ENCODE measurements at regions not wholly inside any gene's neighbourhood (a gene's known extent, or its start where the extent isn't known, plus 50 kb on each side); places are given as distances from the start of the nearest gene placed in this dataset.
"Not testable (repeated sequence)": the region's sequence is repeated elsewhere in the genome, so short reads cannot be mapped to it uniquely, and the experiment has no call there.

DNA sequence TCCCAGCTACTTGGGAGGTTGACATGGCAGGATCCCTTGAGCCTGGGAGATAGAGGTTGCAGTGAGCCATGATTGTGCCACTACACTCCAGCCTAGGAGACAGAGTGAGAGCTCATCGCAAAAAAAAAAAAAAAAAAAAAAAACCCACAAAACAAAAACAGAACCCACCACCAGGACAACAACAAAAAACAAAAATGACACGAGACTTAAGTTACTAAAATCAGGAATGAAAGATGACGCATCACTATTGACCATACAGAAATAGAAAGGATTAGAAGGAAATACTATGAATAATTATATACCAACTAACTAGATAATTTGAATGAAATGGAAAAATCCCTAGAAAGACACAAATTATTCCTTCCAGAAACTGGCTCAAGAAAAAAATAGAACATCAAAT, 432.4 kb upstream of the PMFBP1 start:
- in situ Hi-C loops (cut with MboI; ENCODE audit: low sequenced_read_pairs), result no loop called here

DNA sequence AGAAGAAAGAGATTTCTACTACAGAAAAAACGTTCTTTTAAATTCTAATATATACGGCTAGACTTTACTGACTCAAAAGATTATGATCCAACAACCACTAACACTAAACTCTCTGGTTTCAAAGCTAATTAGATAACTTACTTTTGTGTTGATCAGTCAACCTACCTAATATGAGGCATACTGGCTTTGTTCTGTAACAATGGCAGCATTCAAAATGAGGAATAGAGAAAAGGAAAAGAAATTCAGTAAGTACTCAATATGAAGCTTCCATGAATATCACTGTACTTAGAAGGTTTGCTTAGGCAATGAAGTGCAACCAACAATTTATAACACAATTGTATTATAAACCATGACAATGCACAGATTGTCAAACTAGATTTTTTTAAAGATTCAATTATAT, 430.5 kb upstream of the PMFBP1 start:
- in situ Hi-C loops (cut with MboI; ENCODE audit: low sequenced_read_pairs), result no loop called here

DNA sequence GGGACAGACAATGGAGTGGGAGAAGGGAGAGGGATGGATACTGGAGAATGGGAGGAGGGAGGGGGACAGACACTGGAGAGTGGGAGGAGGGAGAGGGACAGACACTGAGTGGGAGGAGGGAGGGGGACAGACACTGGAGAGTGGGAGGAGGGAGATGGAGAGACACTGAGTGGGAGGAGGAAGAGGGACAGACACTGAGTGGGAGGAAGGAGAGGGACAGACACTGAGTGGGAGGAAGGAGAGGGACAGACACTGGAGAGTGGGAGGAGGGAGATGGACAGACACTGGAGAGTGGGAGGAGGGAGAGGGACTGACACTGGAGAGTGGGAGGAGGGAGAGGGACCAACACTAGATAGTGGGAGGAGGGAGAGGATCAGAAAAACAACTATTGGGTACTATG, 426.7 kb upstream of the PMFBP1 start:
- in situ Hi-C loops (cut with MboI; ENCODE audit: low sequenced_read_pairs), result no loop called here

DNA sequence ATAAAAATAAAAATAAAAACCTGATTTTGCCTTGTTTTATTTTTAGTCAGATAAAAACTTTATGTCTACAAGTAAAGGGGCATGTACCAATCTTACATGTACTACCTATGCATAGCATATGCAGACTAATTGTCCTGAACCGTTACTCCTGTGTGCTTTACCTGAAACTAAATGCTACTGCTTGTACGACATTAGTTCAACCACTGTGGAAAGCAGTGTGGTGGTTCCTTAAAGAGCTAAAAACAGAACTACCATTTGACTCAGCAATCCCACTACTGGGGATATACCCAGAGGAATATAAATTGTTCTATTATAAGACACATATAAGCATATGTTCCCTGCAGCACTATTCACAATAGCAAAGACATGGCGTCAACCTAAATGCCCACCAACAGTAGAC, 426.0 kb upstream of the PMFBP1 start:
- in situ Hi-C loops (cut with MboI; ENCODE audit: low sequenced_read_pairs), result no loop called here

DNA sequence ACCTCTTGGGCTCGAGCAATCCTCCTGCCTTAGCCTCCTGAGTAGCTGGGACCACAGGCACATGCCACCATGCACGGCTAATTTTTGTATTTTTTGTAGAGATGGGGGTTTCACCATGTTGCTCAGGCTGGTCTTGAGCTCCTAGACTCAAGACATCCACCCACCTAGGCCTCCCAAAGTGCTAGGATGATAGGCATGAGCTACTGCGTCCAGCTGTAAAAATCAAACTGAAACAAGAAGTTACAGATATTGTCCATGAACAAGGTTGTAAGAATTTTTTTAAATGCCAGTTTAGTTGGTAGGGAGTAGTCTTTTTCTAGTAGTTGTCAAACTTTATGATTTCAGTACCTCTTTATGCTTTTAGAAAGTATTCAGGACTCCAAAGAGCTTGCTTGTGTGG, 424.4 kb upstream of the PMFBP1 start:
- in situ Hi-C loops (cut with MboI; ENCODE audit: low sequenced_read_pairs), result no loop called here

DNA sequence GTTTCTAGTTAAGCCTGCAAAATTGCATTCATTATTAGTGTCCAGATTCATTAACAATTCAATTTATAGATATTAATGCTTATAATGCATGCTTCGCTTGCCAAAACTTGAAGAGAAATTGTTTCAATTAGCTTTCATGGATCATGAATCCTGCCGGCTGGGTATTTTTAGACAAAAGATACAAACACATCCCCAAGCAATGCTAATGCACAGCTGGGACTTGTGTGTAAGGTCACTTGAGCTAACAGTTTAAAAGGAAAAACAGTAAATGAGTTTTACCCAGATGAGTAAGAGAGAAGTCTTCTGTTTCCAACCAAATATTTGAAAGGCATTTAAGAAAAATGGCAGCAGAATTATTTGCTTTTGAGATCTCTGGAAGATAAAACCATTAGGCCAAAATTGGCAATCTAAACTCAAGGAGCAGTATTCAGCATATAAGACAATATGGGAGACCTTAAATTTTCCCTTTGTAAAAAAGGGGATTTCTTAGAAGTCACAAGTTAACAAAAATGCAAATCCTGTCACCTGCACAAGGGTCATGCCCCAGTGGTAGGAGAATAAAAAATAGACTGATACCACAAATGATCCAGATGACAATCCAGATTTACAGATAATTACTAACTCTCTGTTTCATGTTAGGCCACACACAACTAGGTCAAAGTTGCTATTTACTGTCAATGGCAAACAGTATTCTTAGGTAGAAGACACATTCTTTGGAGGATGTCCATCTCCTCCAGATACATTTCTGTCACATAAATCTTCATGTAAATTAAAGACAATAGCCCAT, 418.4 kb upstream of the PMFBP1 start:
- in situ Hi-C loops (cut with MboI; ENCODE audit: low sequenced_read_pairs), result no loop called here

DNA sequence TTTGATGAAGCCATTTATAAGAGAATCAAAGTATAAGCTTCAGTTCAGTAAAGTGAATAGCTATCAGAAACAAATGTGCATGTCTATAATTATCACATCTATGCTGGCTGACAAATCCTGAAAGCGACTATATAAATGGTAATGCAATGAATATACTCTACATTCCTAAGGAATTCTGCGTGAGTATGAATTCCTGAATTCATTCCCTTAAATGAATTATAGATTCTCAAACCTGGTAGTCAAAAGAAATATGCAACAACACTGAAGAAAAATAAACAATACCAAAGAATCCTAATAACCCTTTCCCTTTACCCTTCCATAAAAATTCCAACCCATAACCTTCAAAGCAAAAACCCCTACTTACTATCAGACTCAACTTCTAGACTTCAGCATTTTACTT, 416.6 kb upstream of the PMFBP1 start:
- in situ Hi-C loops (cut with MboI; ENCODE audit: low sequenced_read_pairs), result no loop called here

DNA sequence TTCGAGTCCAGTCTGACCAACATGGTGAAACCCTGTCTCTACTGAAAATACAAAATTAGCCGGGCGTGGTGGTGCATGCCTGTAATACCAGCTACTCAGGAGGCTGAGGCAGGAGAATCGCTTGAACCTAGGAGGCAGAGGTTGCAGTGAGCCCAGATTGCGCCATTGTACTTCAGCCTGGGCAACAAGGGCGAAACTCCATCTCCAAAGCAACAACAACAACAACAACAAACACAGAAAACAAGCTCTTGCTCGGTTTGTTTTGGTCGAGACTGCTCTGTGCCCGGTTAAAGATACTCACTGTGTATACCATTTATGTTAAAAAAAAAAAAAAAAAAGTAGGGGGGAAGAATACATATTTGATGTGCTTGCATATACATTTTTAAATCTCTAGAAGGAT, 406.1 kb upstream of the PMFBP1 start:
- in situ Hi-C loops (cut with MboI; ENCODE audit: low sequenced_read_pairs), result not testable (repeated sequence)

DNA sequence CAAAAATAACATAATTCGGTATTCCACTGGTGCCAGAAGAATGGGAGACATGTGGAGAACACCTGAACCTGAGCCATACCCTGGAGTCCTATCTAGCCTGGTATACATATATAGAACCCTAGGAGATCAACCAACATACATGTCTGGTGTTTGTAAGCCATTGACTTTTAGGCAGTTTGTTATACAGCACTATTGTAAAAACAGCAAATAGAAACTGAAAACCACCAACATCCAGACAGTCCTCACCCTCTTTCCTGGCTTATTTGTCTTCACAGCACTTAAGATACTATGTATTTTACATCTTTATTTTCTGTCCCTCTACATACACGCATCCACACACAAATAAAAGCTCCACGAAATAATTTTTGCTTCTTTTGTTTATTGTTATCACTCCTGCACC, 404.2 kb upstream of the PMFBP1 start:
- in situ Hi-C loops (cut with MboI; ENCODE audit: low sequenced_read_pairs), result no loop called here

DNA sequence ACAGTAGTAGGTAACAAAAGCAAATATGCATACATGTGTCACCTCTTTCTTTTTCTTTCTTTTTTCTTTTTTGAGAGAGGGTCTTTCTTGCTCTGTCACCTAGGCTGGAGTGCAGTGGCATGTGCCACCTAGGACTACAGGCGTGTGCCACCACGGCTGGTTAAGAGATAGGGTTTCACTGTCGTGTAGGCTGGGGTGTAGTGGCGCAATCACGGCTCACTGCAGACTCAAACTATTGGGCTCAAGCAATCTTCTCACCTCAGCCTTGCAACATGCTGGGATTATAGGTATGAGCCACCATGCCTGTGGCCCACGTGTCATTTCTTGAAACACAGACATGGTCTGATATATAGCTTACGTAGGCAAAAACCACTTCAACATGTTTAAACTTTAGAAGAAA, 397.7 kb upstream of the PMFBP1 start:
- in situ Hi-C loops (cut with MboI; ENCODE audit: low sequenced_read_pairs), result no loop called here

DNA sequence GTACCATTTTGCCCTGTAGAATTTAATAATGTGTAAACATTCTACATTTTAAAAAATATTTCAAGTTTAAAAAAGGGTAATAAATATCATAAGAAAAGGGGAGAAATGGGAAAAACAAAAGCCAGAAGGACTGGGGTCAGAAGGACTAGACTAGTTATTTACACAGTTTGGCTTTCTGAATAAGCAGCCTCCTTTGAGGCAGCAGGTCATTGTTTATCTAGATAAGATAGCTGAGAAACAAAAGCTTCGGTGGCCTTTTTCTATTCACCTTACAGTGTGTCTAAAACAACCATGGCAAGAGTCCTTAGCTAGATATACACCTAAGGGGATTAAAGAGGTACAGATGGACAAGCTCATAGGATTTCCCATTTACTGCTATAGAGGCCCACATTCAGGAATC, 396.5 kb upstream of the PMFBP1 start:
- in situ Hi-C loops (cut with MboI; ENCODE audit: low sequenced_read_pairs), result no loop called here

DNA sequence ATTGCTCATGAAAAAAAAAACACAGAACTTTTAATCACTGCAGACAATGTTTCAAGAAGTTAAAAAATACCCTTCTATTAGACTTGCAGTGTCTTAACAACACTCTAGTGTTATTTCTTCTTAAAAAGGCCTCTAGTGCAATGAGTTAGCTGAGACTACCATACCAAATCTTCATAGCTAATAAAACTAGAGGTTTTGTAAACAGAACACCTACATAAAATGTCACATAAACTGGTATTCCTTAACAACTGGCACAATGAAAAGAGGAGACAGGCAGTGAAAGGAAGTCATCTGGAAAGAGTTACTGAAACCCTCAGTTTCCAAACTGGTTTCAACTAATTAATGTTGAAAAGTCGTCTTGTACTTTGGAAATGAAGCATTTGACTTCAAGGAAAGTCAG, 394.2 kb upstream of the PMFBP1 start:
- in situ Hi-C loops (cut with MboI; ENCODE audit: low sequenced_read_pairs), result no loop called here

DNA sequence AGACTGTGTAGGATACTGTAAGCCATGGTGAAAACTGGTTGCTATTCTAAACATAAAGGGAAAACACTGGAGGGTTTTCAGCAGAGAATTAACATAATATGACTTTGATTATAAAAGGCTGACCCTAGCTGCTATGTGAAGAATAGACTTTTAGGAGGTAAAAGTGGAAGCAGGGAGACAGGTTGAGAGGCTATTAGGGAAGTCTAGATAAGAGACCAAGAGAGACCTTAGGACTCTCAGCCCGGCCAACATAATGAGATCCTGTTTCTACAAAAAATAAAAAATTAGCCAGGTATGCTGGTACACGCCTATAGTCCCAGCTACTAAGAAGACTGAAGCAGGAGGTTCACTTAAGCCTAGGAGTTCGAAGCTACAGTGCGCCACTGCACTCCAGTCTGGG, 393.2 kb upstream of the PMFBP1 start:
- in situ Hi-C loops (cut with MboI; ENCODE audit: low sequenced_read_pairs), result no loop called here

DNA sequence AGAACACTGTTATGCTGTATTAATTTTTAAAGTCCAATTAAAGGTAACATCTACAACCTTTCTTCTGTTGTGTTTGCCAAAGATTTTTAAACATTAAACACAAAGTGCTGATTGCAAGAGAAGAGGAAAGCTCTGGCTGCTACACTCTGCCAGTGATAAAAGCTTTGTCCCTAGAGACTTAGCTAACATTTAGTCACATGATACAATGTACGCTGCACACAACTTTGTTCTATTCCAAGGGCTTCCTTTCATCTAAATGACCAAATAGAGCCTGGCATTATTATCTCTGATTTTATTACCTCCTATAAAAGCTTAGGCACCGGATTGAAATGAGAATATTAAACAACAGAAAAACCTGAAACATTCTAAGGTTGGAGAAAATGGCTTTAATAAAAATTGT, 388.7 kb upstream of the PMFBP1 start:
- in situ Hi-C loops (cut with MboI; ENCODE audit: low sequenced_read_pairs), result no loop called here

DNA sequence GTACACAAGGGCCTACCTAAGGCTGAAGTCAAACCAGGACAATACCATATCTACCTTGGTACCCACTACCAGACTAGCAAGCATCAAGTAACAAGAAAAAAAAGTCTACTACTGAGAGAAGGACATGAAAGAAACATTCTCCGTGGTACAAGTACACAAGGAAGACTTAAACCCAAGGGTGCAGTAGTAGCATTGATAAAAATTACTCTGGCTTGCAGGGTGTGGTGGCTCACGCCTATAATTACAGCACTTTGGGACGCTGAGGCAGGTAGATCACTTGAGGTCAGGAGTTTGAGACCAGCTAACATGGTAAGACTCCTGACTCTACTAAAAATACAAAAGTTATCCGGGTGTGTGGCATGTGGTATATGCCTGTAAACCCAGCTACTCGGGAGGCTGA, 386.5 kb upstream of the PMFBP1 start:
- in situ Hi-C loops (cut with MboI; ENCODE audit: low sequenced_read_pairs), result no loop called here

DNA sequence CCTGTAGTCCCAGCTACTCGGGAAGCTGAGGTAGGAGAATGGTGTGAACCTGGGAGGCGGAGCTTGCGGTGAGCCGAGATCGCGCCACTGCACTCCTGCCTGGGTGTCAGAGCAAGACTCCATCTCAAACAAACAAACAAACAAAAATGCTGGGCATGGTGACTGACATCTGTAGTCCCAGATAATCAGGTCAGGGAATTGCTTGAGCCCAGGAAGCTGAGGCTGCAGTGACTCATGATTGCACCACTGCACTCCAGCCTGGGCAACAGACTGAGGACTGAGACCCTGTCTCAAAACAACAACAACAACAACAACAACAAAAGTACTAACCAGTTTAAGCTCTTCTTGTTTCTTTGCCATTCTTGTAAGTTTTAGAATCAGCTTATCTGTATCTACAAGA, 383.0 kb upstream of the PMFBP1 start:
- in situ Hi-C loops (cut with MboI; ENCODE audit: low sequenced_read_pairs), result no loop called here

DNA sequence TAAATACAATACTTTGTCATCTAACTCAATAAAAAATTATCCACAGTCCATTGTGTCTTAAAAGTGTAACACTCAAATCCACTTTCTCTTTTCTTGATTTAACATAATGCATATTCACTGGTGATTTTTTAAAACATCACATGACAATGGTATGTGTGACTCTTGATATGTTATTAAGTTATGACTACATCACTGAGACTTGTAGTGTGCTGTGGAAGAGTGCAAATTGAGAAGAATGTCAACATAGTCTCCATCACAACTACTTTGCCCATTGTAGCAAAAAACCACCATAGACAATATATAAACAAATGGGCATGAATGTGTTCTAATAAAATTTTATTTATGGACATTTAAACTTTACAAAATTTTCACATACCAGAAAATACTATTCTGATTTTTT, 380.7 kb upstream of the PMFBP1 start:
- in situ Hi-C loops (cut with MboI; ENCODE audit: low sequenced_read_pairs), result no loop called here

DNA sequence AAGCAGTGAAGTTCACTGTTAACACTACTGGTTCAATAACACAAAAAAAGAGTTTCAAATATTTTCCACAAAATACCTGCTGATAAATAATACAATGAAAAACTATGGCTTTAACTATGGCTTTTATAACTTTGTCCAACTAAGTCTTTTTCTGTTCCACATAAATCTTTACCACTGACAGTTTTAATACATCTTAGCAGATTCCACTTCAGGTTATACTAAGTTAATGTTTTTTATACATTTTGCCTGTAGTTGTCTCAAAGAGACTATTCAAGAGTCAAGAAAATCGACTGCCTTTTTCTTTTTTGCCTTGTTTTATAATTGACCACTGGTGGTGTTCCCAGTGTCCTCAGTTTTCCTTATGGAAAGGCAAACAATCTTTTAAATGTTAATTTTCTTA, 379.7 kb upstream of the PMFBP1 start:
- in situ Hi-C loops (cut with MboI; ENCODE audit: low sequenced_read_pairs), result no loop called here

DNA sequence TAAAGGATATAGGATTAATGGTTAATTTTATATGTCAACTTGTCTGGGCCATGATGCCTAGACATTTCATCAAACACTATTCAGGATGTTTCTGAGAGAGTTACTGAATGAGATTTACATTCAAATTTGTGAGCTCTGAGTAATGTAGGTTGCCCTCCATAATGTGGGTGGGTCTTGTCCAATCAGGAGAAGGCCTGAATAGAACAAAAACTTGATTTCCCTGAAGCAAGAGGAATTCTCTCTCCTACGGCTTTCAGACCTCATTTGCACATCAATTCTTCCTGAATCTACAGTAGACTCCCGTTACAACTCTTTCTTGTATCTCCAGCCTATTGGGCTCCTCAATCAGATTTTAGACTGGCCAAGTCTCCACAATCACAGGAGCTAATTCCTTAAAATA, 377.9 kb upstream of the PMFBP1 start:
- in situ Hi-C loops (cut with MboI; ENCODE audit: low sequenced_read_pairs), result no loop called here

DNA sequence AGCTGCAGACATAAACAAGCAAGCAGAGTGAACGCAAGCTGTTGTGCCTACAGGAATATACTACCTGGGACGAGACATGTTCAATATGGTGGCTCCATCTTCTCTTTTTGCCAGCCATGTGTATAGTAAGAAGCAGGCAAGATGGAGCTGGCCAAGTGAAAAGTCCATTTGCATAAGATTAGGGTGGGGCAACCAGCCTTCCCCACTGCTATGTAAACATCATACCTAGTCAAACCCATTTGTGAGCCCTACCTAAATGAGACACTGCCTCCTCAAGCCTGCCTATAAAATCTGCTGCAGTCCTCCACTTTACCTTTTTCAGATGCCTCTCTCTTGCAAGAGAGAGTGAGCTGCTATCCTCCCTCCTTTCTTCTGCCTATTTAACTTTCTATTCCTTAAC, 370.1 kb upstream of the PMFBP1 start:
- in situ Hi-C loops (cut with MboI; ENCODE audit: low sequenced_read_pairs), result no loop called here

DNA sequence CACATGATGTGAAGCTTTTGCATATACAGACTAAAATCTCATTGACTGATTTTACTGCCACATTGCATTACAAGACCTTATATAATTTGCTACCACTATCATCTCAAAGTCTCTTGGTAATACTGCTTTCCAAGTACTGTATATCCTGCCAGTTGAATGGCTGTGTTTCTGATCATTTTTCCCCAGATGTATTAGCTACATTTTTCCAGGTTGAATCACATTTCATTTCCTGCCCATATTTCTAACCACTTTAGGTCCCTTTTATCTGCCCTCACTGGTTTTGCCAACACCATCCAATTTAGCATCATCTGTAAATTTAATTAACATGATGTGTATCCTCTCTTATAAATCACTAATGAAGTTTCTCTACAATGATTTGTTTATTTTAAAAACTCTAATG, 365.7 kb upstream of the PMFBP1 start:
- in situ Hi-C loops (cut with MboI; ENCODE audit: low sequenced_read_pairs), result no loop called here

DNA sequence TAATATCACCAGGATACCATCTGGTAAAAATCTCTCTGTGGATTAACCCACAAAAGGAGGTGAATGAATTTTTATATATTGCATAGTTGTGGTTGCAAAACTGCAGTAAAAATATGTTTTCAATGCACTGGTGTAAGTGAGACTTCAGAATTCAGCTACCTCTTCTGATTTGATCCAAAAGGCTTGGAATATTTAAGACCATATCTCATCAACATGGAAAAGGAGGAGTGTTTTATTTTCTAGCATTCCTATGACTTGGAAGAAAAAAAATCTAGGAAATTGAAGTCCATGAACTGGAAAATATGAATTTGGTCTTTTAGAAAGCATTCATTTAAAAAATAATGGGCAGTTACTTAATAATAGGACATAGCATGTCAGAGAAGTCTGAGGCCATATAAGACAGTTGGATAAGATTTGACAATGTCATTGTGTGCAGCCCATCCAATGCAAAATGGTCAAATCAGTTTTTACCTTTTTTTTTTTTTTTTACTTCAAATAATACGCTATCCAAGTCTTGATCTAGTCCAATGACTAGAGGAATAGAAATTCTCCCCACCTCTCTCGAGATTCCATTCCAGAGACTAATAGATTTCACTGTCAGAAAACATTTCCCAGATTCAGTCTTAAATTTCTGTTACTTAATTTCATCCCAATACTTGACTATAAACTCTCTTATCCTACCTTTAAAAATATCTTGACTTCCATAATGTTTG, 364.9 kb upstream of the PMFBP1 start:
- in situ Hi-C loops (cut with MboI; ENCODE audit: low sequenced_read_pairs), result no loop called here

DNA sequence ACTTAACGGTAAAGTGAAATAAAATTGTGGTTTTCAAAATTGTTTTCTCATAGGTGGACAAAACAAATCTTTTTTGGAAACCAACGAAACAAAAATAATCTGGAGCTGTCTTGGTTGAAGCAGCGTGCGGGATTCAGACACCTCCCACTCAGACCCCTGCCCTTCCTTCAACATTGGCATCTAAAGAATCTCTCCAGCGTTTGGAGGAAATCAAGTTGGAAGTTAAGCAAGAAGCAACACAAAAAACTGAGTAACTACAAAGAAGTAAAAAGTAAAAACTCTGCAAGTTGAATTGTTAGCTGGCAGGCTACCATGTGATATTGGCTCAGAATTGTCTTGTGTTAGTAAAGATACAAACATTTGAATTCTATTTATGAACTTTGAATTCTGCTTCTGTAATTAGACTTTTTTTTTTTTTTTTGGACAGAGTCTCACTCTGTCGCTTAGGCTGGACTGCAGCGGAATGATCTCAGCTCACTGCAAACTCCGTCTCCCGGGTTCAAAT, 361.0 kb upstream of the PMFBP1 start:
- in situ Hi-C loops (cut with MboI; ENCODE audit: low sequenced_read_pairs), result no loop called here

Measured in HL-60/S4 treated with retinoic acid at 250 ng/mL for 4 days and 3 days (cell line).